Colon (tissue), 2 donors: ENCODE measurements at regions not wholly inside any gene's neighbourhood (a gene's known extent, or its start where the extent isn't known, plus 50 kb on each side); places are given as distances from the start of the nearest gene placed in this dataset.

Experiments used
- FAIRE-seq: peaks from 2 replicates; lab custom pipeline; 2012; peaks lifted over from hg19 to GRCh38; lab: Jason Lieb, UNC
- donor health status: control.
- donor health status: control.

GRCh38 chr1:29549001-29549400 is 312.7 kb downstream of the PTPRU start:
- no peak for FAIRE-seq

- FAIRE-seq: no peak
Observed at GRCh38 chr1:29548091-29548490, 311.8 kb downstream of the PTPRU start.

DNA sequence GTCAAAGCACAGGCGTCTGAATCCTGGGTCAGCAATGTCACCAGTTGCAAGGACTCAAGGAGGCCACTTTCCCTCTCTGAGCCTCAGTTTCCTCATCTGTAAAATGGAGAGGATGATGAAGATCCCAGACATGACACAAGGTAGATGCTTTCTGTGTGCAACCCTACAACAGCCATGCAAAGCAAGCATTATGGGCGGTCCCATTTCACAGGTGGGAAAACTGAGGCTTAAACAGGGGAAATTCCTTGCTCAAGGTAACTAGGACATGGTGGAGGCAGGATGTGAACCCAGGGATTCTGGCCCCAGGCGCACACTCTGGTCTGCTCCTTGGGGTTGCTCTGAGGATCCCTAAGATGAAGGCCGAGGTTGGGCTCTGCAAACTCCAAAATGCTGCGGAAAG is 311.0 kb downstream of the PTPRU start:
- no peak for FAIRE-seq

DNA sequence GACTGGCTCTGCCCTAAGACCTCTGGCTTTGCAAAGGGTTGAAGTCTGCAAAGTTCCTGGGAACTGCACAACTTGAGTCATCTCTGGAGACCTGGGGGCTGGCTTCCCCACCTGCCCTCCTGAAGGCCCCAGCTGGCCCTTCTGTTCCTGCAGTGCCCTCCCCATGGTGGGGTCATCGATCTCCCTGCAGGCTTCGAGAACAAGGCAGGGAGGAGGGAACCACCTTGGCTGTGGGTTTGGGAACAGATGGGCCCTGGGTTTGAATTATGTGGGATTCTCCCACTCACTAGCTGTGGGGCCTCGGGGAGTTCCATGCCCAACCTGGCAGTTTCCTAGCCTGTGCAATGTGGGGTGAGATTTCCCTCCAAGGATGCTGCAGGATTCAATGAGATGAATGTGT is 310.2 kb downstream of the PTPRU start:
- FAIRE-seq: no peak

DNA sequence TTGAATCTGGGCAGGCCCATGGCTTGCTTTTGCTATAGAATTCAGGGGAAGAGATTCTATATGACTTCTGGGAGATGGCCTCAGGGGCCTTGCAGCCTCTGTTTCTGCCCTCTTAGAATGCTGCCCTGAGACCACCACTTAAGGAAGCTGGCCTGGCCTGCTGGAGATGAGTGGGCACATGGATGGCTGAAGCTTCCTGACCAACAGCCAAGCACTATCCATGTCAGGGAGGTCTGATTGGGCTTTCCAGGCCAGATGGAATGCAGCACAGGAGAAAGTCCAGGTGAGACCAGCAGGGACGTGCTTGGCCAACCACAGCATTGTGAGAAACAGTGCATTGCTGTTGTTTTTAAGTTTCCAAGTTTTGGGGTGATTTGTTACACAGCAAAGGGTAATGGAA is 308.1 kb downstream of the PTPRU start:
- no peak for FAIRE-seq

- no peak for FAIRE-seq
Observed at GRCh38 chr1:29543586-29543985, 307.3 kb downstream of the PTPRU start.

GRCh38 chr1:29542548-29542947 is 306.2 kb downstream of the PTPRU start:
- no peak for FAIRE-seq

DNA sequence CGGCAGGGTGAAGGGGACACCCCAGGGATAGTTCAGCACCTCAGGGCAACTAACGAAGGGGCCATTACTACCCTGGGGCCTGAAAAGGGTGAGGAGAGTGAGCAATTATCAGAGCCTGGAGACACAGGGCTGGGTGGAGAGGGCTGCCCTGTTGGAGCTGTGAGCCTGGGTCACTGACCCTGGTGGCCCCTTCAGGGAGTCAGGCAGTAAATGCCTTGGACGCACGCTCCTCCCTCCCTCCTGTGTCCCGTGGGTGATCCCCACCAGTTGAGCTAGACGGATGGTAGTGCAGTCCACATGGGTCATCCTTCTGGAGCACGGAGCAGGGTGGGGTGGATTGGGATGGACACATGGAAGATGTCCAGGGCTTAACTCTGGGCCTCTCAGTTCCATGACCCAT is 305.3 kb downstream of the PTPRU start:
- FAIRE-seq: no peak

DNA sequence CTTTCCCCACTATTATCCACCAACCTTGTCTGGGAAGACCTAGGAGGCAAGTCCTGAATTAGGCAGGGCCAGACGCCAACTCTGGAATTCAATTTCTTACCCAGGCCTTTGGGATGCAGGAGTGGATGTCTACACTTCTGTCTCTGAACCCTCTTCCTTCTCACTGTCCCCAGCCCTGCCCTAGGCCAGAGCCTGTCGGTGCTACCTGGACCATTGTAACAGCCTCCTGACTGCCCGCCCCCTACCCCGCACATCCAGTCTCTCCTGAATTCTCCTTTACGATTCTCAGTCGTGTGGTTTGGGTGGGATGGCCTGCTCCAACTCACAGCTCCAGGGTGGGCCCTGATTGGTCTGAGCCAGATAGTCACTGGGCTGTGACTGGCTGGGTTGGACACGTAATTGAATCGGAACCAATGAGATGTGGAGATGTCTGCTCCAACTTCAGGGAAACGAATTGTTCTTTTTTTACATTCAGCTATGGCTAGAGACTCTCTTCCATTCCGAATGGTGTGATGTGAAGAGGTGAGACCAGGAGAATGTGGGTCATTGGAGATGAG is 304.6 kb downstream of the PTPRU start:
- no peak for FAIRE-seq

DNA sequence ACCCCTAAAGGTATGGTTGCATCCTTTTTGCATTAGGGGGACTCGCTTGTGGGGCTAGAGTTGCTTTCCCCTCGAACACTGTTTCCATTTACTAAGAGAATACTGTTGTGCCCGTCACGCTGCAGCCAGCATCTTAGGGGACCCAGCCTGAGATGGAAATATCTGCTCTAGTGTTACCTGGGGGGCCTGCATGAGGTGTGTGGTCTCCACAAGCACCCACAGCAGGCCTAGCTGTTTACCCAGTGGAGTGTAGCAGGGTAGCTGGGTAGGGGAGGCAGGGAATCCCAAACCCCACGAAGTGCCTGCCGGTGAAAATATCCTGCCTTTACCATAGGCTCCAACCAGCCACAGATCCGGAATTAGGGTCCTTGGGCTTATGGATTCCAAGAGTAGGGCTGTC is 303.6 kb downstream of the PTPRU start:
- FAIRE-seq: no peak

GRCh38 chr1:29538586-29538985 is 302.3 kb downstream of the PTPRU start:
- no peak for FAIRE-seq

GRCh38 chr1:29532751-29533150 is 296.4 kb downstream of the PTPRU start:
- FAIRE-seq: no peak

DNA sequence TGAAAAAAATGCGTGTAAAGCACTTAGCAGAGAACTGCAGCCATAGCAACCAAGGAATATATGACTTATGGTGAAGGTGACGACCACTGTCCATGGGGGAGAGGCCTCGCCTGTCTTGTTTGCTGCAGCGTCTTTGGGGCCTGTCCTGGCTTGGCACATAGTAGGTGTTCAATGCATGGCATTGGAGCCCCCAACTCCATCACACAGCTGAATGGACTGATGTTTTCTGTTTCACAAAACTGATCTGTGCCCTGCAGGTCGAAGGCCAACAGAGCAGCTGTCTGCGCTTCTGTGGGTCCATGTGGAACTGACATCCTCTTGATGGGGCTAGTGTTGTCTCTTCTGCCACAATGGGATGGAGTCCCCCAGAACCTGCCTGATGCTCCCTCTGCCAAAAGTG is 296.0 kb downstream of the PTPRU start:
- FAIRE-seq: no peak

- FAIRE-seq: no peak
Observed at GRCh38 chr1:29531596-29531995, 295.3 kb downstream of the PTPRU start.

- FAIRE-seq: peak; percentile 10
Observed at GRCh38 chr1:29529677-29530278, 293.5 kb downstream of the PTPRU start.

DNA sequence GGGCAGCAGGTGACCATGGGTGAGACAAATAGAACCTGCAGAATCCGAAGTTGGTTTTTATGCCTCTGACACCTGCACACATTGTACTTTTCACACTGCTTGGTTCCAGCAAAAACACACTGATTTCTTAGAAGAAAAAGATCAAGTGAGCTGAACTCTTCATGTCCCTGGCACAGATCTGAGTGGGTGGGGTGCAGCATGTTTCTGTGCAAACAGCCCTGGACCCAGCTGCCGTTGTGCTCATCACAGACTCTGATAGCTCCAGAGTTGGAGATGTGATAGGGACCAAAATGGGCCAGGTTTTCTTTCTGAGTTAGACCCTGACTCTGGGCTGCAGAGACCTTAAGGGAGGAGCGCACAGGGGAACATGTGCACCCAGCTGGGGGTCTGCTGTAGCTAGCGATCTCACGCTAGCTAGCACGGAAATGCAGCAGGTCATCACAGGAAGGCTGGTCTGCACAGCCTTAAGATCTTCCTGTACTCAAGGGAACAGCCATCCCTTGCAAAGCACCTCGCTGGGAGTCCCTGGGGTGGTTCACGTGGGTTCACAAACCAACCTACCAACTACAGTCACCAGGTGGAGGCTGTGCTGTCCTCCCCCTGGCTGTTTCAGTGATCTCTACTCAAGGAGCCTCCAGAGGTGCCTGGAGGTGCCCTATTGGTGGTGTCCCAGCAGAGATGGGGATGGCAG is 291.1 kb downstream of the PTPRU start:
- no peak for FAIRE-seq

DNA sequence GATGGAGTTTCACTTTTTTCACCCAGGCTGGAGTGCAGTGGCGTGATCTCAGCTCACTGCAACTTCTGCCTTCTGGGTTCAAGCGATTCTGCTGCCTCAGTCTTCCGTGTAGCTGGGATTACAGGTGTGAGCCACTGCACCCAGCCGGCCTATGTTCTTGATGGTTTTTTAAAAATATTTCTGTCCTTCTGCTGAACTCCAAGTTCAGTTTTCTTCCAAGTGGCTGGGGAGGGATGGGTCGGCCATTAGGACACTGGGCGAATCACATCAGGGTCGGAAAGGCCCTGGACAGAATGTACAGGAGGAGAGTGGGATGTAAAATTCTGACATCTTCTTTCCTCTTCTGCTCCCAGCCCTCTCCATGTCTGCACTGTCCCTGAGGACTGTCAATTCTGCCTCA is 289.6 kb downstream of the PTPRU start:
- no peak for FAIRE-seq

DNA sequence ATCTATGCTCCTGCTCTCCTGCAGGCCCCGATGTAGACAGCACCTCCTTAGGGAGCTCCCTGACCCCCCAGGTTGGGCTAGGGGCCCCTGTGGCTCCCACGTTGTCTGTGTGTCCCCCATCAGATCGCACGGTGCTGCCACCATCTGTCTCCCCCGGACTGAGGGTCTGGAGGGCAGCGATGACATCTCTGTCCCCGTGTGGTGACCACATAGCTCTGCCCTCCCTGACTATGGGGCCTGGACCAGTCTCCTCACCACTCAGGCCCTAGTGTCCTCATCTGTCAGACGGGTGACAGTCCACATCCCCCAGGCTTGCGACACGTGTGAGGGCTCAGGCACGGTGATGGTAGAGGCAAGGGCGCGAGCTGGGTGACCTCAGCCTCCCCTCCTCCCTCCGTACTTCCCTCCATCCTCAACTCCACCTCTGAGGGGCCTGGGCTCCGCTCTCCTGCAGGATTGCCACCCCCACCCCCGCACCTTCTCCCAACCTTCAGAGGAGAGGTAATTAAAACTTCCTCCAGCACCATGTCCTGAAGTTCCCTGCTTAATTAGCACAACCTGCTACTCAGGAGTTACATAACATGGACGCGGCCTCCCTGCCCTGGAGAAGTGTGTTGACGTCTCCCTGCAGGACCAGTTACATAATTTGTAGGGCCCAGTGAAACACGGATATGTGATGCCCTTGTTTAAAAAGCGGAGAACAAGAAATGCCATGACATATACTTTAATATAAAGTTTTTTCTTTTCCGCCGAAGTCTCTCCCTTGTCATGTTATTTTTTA is 288.2 kb downstream of the PTPRU start:
- no peak for FAIRE-seq

DNA sequence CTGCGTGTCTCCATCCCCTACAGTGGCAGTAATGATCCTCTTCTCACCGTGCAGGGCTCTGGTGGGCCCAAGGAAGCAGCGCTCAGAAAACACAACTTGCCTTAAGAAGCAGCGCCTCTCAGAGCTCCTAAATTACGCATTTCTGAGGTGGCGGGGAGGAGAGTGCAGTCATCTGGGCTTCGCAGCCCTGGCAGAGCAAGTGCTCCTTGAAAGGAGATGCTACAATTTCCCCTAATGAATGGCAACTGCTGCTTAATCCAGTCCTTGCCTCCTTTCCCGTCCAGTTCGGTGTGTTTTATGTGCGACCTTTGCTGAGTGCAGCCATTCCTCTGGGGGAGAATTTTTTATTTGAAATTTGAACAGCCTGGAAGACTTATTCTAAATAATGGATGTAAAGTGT is 287.3 kb downstream of the PTPRU start:
- no peak for FAIRE-seq

DNA sequence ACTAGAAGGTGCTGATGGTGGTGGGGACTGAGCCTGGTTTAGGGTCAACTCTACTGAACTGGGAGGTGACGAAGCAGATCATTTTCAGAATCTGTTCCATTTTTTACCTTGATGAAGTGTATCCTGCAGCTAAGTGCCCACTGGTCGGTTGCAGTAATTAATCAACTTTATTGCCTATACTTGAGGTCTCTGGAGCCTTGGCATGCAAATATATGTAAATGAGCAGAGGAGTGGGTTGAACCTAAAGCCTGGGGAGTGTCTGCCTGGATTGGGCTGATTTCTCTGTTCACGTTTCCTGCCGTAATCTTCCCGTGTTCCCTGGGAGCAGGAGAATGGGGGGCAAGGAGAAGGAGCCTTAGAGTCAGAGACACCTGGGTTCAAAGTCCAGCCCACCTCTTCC is 286.8 kb downstream of the PTPRU start:
- FAIRE-seq: no peak

GRCh38 chr1:29521811-29522580 is 285.7 kb downstream of the PTPRU start:
- FAIRE-seq: no peak

- no peak for FAIRE-seq
Observed at GRCh38 chr1:29521438-29521715, 285.1 kb downstream of the PTPRU start.
